HepG2 (cell line): ENCODE measurements at regions not wholly inside any gene's neighbourhood (a gene's known extent, or its start where the extent isn't known, plus 50 kb on each side); places are given as distances from the start of the nearest gene placed in this dataset.

ENCODE experiments used
- ATAC-seq: fragments of 200-7000 bp; cut with Tn5 transposase; 3 replicates; pipeline ENCODE4 v1.9.1; 2020; ENCODE audit warnings: mild to moderate bottlenecking, moderate library complexity
- BruUV-seq: library from RNA; stranded (reverse); fragments of 400-500 nt; replicated peaks from 2 replicates; lab custom pipeline; 2021; lab: Mats Ljungman, UMichigan
- CTCF ChIA-PET: fragments of 300-600 bp; formaldehyde crosslinking; extraction: SDS; loops from one replicate; lab custom pipeline; 2021; ENCODE audit warnings: low total read pairs, inconsistent platforms, low intra/inter-chr PET ratio; lab: Yijun Ruan, JAX
- POLR2A ChIA-PET: fragments of 350-600 bp; sonication (Branson Sonifier 250); formaldehyde crosslinking; loops from one replicate; lab custom pipeline; 2020; ENCODE audit warnings: antibody characterized with exemption, inconsistent platforms; lab: Yijun Ruan, JAX
- DNase-seq: peaks from one replicate; pipeline ENCODE4 v3.0.0-alpha.2; 2015; ENCODE audit warnings: low spot score
- FAIRE-seq: peaks from 3 replicates; lab custom pipeline; 2011; peaks lifted over from hg19 to GRCh38; lab: Jason Lieb, UNC
- H2AFZ ChIP-seq: one replicate; pipeline ENCODE4 v1.6.1; 2011; ENCODE audit warnings: low read length, inconsistent platforms
- H3K27ac ChIP-seq: fragments of 300-600 bp; 3 replicates; pipeline ENCODE4 v1.8.0; 2011; ENCODE audit warnings: mixed run types, mild to moderate bottlenecking, mixed read lengths, low read length, inconsistent platforms; ENCODE audit not compliant: insufficient read depth; ENCODE audit errors: extremely low read length
- H3K27me3 ChIP-seq, 2 experiments: fragments of 200-600 bp in 1 of 2; 2 replicates in 1 of 2; 3 replicates in 1 of 2; pipeline versions ENCODE4 v1.6.0 to v1.8.0; 2011; ENCODE audit warnings: low read length in 2 of 2, mild to moderate bottlenecking in 2 of 2, moderate library complexity in 2 of 2, inconsistent platforms in 1 of 2; ENCODE audit not compliant: insufficient read depth in 2 of 2, control insufficient read depth in 1 of 2
- H3K36me3 ChIP-seq, 2 experiments: fragments of 200-600 bp in 1 of 2; replicated peaks in 1 of 2; 2 replicates in 1 of 2; 3 replicates in 1 of 2; pipeline versions ENCODE4 v1.5.1 to v1.8.0; 2011; ENCODE audit warnings: low read length in 2 of 2, inconsistent platforms in 1 of 2; ENCODE audit not compliant: insufficient read depth in 2 of 2, control insufficient read depth in 1 of 2
- H3K4me1 ChIP-seq: 2 replicates; pipeline ENCODE4 v1.5.1; 2012; ENCODE audit warnings: low read length, inconsistent platforms; ENCODE audit not compliant: insufficient read depth
- H3K4me2 ChIP-seq: 2 replicates; pipeline ENCODE4 v1.6.0; 2011; ENCODE audit warnings: low read depth, low read length, inconsistent platforms
- H3K4me3 ChIP-seq, 3 experiments: fragments of 200-600 bp in 1 of 3; sonication (generic), shearing (Covaris generic) in 1 of 3; replicated peaks in 1 of 3; 2 replicates each; pipeline ENCODE4 v1.5.1; 2011 to 2016; ENCODE audit warnings: low read length in 3 of 3, inconsistent platforms in 2 of 3, low read depth in 2 of 3, mild to moderate bottlenecking in 2 of 3, control low read depth in 1 of 3, mixed read lengths in 1 of 3; ENCODE audit not compliant: insufficient read depth in 1 of 3
- H3K79me2 ChIP-seq: one replicate; pipeline ENCODE4 v1.6.1; 2011; ENCODE audit warnings: low read length, inconsistent platforms; ENCODE audit not compliant: insufficient read depth
- H3K9ac ChIP-seq: 2 replicates; pipeline ENCODE4 v1.6.0; 2011; ENCODE audit warnings: mild to moderate bottlenecking, low read depth, low read length, inconsistent platforms; ENCODE audit not compliant: insufficient read depth
- H3K9me3 ChIP-seq: 2 replicates; pipeline ENCODE4 v1.5.1; 2012; ENCODE audit warnings: mild to moderate bottlenecking, low read length
- H4K20me1 ChIP-seq: 2 replicates; pipeline ENCODE4 v1.6.0; 2011; ENCODE audit warnings: inconsistent platforms, mild to moderate bottlenecking, low read length, moderate library complexity; ENCODE audit not compliant: insufficient read depth
- JUND ChIP-seq: sonication (generic); formaldehyde crosslinking; IDR thresholded peaks from 2 replicates; pipeline ENCODE4 v1.8.0; 2022; ENCODE audit warnings: mild to moderate bottlenecking, missing genetic modification reagents
- NFYC ChIP-seq: IDR thresholded peaks from 2 replicates; pipeline ENCODE4 v1.6.1; 2016; ENCODE audit warnings: missing genetic modification reagents, missing compliant biosample characterization
- NONO ChIP-seq, 2 experiments: fragments of 450-650 bp in 1 of 2; sonication (generic) in 1 of 2; formaldehyde crosslinking in 1 of 2; IDR thresholded peaks in 1 of 2; conservative IDR thresholded peaks in 1 of 2; 2 replicates each; pipeline versions ENCODE4 v1.6.1 to v1.8.0; 2017 to 2022; ENCODE audit warnings: mild to moderate bottlenecking in 1 of 2, missing genetic modification reagents in 1 of 2, moderate library complexity in 1 of 2
- STAT5B ChIP-seq: sonication (generic); formaldehyde crosslinking; IDR thresholded peaks from 2 replicates; pipeline ENCODE4 v1.4.0; 2020; ENCODE audit warnings: missing genetic modification reagents
- U2AF2 ChIP-seq: fragments of 200-400 bp; formaldehyde crosslinking; IDR thresholded peaks from 2 replicates; pipeline ENCODE4 v1.6.1; 2017; ENCODE audit warnings: low read depth, mild to moderate bottlenecking, low read length
- ZMYM2 ChIP-seq: sonication (generic); formaldehyde crosslinking; IDR thresholded peaks from 2 replicates; pipeline ENCODE4 v1.8.0; 2022; ENCODE audit warnings: mild to moderate bottlenecking, missing genetic modification reagents
- ZNF354B ChIP-seq: sonication (generic); formaldehyde crosslinking; IDR thresholded peaks from 2 replicates; pipeline ENCODE4 v1.8.0; 2022; ENCODE audit warnings: mild to moderate bottlenecking, missing genetic modification reagents
- ZNF510 ChIP-seq: sonication (generic); formaldehyde crosslinking; IDR thresholded peaks from 2 replicates; pipeline ENCODE4 v1.4.0; 2020; ENCODE audit warnings: low read depth, mild to moderate bottlenecking, missing genetic modification reagents
- ZNF652 ChIP-seq: IDR thresholded peaks from 2 replicates; pipeline ENCODE4 v1.6.1; 2016; ENCODE audit warnings: low read depth, borderline replicate concordance
- ZNF761 ChIP-seq: sonication (generic); formaldehyde crosslinking; conservative IDR thresholded peaks from 2 replicates; pipeline ENCODE4 v1.4.0; 2020; ENCODE audit warnings: mild to moderate bottlenecking, missing genetic modification reagents
- WGBS: methylation state at CpG from one replicate; pipeline ENCODE4 v1.1.6; 2017; ENCODE audit warnings: low lambda C conversion rate; 5-methylcytosine and 5-hydroxymethylcytosine counted together
- in situ Hi-C: cut with HindIII; loops from 2 replicates; pipeline ENCODE4 v1.10.0; 2017; ENCODE audit warnings: low pct_unique_long_range_greater_than_20kb; ENCODE audit not compliant: extremely low pct_ligation_motif_present
- intact Hi-C: fragments of 100-400 bp; cut with micrococcal nuclease; formaldehyde crosslinking; loops from one replicate; pipeline ENCODE4 v1.10.0; 2022; ENCODE audit not compliant: unreplicated experiment
- TF ChIP-seq, protein P1 (sequence below): sonication (generic); formaldehyde crosslinking; IDR thresholded peaks from 2 replicates; pipeline ENCODE4 v1.8.0; 2022; ENCODE audit warnings: missing genetic modification reagents, mild to moderate bottlenecking, moderate library complexity, borderline replicate concordance
- TF ChIP-seq, protein P2 (sequence below): sonication (generic); formaldehyde crosslinking; IDR thresholded peaks from 2 replicates; pipeline ENCODE4 v1.4.0; 2020; ENCODE audit warnings: missing genetic modification reagents

DNA sequence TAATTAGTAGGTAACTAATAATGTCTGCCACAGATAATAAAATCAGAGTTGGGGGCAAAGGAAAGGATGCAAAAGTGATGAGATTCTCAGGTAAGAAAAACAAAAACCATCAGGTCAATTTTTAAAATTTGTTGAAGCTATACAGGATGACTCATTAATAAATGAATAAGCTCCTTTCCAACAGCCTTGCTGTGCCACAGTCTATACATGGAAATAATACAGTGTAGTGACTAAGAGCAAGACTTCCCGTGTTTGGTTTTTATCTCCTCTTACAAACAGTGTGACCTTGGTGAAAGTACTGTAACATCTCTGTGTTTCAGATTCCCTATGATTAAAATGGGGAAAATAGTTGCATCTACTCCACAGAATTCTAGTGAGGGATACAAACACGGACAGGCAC lies 331.6 kb downstream of the PYDC2 start:
- DNase-seq (no peak), FAIRE-seq (no peak), ATAC-seq (no peak)
- CTCF ChIA-PET = no interaction called here
- intact Hi-C loops = no loop called here
- no peak overlapping the region for H3K9ac ChIP-seq
- no peaks in the 10 kb centered on the region for H3K27me3 ChIP-seq
- no peak overlapping the region for H3K4me2 ChIP-seq
- H3K9me3 ChIP-seq = peaks cover 27% of the 10 kb centered on the region
- POLR2A ChIA-PET = no interaction called here
- no peak overlapping the region for H3K27ac ChIP-seq
- no peak overlapping the region for H3K4me3 ChIP-seq
- no peak overlapping the region for H2AFZ ChIP-seq
- no peak for TF ChIP-seq U2AF2
- no peak for TF ChIP-seq ZNF652 (CRISPR knock-in tag)
- no peak for TF ChIP-seq STAT5B (CRISPR knock-in tag)
- TF ChIP-seq NONO (IDR thresholded peaks at IDR 0.05) = no peak
- no peak for TF ChIP-seq NONO (CRISPR knock-in tag; conservative IDR thresholded peaks at IDR 0.05)
- no peak for TF ChIP-seq NFYC (CRISPR knock-in tag)
- no peak for TF ChIP-seq JUND
- no peak for TF ChIP-seq ZNF354B
- TF ChIP-seq ZNF761 = no peak
- no peak for TF ChIP-seq ZNF510
- no peak for TF ChIP-seq ZMYM2 (CRISPR knock-in tag)
- TF ChIP-seq, protein P1, sequence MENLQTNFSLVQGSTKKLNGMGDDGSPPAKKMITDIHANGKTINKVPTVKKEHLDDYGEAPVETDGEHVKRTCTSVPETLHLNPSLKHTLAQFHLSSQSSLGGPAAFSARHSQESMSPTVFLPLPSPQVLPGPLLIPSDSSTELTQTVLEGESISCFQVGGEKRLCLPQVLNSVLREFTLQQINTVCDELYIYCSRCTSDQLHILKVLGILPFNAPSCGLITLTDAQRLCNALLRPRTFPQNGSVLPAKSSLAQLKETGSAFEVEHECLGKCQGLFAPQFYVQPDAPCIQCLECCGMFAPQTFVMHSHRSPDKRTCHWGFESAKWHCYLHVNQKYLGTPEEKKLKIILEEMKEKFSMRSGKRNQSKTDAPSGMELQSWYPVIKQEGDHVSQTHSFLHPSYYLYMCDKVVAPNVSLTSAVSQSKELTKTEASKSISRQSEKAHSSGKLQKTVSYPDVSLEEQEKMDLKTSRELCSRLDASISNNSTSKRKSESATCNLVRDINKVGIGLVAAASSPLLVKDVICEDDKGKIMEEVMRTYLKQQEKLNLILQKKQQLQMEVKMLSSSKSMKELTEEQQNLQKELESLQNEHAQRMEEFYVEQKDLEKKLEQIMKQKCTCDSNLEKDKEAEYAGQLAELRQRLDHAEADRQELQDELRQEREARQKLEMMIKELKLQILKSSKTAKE (CRISPR knock-in tag) = no peak
- TF ChIP-seq, protein P2, sequence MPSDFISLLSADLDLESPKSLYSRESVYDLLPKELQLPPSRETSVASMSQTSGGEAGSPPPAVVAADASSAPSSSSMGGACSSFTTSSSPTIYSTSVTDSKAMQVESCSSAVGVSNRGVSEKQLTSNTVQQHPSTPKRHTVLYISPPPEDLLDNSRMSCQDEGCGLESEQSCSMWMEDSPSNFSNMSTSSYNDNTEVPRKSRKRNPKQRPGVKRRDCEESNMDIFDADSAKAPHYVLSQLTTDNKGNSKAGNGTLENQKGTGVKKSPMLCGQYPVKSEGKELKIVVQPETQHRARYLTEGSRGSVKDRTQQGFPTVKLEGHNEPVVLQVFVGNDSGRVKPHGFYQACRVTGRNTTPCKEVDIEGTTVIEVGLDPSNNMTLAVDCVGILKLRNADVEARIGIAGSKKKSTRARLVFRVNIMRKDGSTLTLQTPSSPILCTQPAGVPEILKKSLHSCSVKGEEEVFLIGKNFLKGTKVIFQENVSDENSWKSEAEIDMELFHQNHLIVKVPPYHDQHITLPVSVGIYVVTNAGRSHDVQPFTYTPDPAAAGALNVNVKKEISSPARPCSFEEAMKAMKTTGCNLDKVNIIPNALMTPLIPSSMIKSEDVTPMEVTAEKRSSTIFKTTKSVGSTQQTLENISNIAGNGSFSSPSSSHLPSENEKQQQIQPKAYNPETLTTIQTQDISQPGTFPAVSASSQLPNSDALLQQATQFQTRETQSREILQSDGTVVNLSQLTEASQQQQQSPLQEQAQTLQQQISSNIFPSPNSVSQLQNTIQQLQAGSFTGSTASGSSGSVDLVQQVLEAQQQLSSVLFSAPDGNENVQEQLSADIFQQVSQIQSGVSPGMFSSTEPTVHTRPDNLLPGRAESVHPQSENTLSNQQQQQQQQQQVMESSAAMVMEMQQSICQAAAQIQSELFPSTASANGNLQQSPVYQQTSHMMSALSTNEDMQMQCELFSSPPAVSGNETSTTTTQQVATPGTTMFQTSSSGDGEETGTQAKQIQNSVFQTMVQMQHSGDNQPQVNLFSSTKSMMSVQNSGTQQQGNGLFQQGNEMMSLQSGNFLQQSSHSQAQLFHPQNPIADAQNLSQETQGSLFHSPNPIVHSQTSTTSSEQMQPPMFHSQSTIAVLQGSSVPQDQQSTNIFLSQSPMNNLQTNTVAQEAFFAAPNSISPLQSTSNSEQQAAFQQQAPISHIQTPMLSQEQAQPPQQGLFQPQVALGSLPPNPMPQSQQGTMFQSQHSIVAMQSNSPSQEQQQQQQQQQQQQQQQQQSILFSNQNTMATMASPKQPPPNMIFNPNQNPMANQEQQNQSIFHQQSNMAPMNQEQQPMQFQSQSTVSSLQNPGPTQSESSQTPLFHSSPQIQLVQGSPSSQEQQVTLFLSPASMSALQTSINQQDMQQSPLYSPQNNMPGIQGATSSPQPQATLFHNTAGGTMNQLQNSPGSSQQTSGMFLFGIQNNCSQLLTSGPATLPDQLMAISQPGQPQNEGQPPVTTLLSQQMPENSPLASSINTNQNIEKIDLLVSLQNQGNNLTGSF (CRISPR knock-in tag) = no peak
- H3K36me3 ChIP-seq = no peaks in the 10 kb centered on the region
- 0% methylated on average over 2 of the region's 2 CpGs for WGBS
- H3K79me2 ChIP-seq = no peaks in the 10 kb centered on the region
- no TSS peak for BruUV-seq
- in situ Hi-C loops = no loop called here
- H3K4me1 ChIP-seq = no peaks in the 10 kb centered on the region
- no peaks in the 10 kb centered on the region for H4K20me1 ChIP-seq
